ENCODE measurements at regions not wholly inside any gene's neighbourhood (a gene's known extent, or its start where the extent isn't known, plus 50 kb on each side); places are given as distances from the start of the nearest gene placed in this dataset.

DNA sequence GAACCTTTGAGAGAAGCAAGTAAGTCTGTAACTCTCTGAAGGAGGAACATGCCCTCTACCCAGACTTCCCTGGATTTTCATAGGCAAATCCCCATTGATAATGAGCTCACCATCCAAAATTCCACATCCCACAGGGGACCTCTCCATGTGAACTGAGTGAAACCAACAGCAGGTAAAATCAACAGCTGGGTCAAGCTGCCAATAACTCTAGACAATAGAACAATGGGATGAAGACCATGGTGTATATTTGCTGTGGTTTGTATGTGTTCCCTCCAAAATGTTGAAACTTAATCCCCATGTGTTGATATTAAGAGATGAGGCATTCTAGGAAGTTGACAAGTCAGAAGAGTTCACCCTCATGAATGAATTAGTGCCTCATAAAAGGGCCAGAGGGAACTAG is 110.2 kb upstream of the MYO10 start:
- no peak for DNase-seq (ENCODE audit: low spot score)
- Histone ChIP-seq H3K27me3 (replicated peaks; ENCODE audit: insufficient read depth, low read depth, low read length, poor library complexity) (no peaks in the 10 kb centered on the region), H3K27ac (ENCODE audit: low read depth, low read length, poor library complexity, severe bottlenecking) (no peak overlapping the region), H3K4me1 (ENCODE audit: insufficient read depth, low read length, poor library complexity, severe bottlenecking) (no peaks in the 10 kb centered on the region), H3K36me3 (ENCODE audit: insufficient read depth, low read length, poor library complexity, severe bottlenecking) (no peaks in the 10 kb centered on the region), H3K4me3 (ENCODE audit: low read depth, low read length, poor library complexity, severe bottlenecking) (no peak overlapping the region), H3K9me3 (ENCODE audit: low read depth, low read length, poor library complexity, severe bottlenecking) (no peaks in the 10 kb centered on the region)
- TF ChIP-seq EZH2 (IDR thresholded peaks at IDR 0.05; ENCODE audit: borderline replicate concordance, low read depth, low read length, poor library complexity, severe bottlenecking) (no peak), CTCF (conservative IDR thresholded peaks at IDR 0.05; ENCODE audit: low read depth, low read length) (no peak)
- ChIA-PET CTCF (interaction anchor here (0.6 kb wide), 1 partner anchor 14 kb away, joined by 7 read pairs; no protein-coding TSS in a partner anchor), POLR2A (ENCODE audit: low non-redundant PET) (no interaction called here)
- intact Hi-C loops (cut with micrococcal nuclease; ENCODE audit: unreplicated experiment), result no loop called here
- BruUV-seq (replicated peaks), result no TSS peak

GRCh38 chr5:17050236-17050635 is 114.1 kb upstream of the MYO10 start:
- no peaks in the 10 kb centered on the region for H3K27me3 ChIP-seq (replicated peaks; ENCODE audit: insufficient read depth, low read depth, low read length, poor library complexity)
- TF ChIP-seq EZH2 (IDR thresholded peaks at IDR 0.05; ENCODE audit: borderline replicate concordance, low read depth, low read length, poor library complexity, severe bottlenecking) (no peak), CTCF (conservative IDR thresholded peaks at IDR 0.05; ENCODE audit: low read depth, low read length) (no peak)
- no peaks in the 10 kb centered on the region for H3K36me3 ChIP-seq (ENCODE audit: insufficient read depth, low read length, poor library complexity, severe bottlenecking)
- CTCF ChIA-PET, result no interaction called here
- H3K4me3 ChIP-seq (ENCODE audit: low read depth, low read length, poor library complexity, severe bottlenecking), result no peak overlapping the region
- POLR2A ChIA-PET (ENCODE audit: low non-redundant PET), result no interaction called here
- no peaks in the 10 kb centered on the region for H3K9me3 ChIP-seq (ENCODE audit: low read depth, low read length, poor library complexity, severe bottlenecking)
- intact Hi-C loops (cut with micrococcal nuclease; ENCODE audit: unreplicated experiment), result no loop called here
- H3K4me1 ChIP-seq (ENCODE audit: insufficient read depth, low read length, poor library complexity, severe bottlenecking), result no peaks in the 10 kb centered on the region
- H3K27ac ChIP-seq (ENCODE audit: low read depth, low read length, poor library complexity, severe bottlenecking), result no peak overlapping the region
- no TSS peak for BruUV-seq (replicated peaks)
- no peak for DNase-seq (ENCODE audit: low spot score)

- no peak overlapping the region for H3K4me3 ChIP-seq (ENCODE audit: low read depth, low read length, poor library complexity, severe bottlenecking)
- H3K27me3 ChIP-seq (replicated peaks; ENCODE audit: insufficient read depth, low read depth, low read length, poor library complexity), result no peaks in the 10 kb centered on the region
- H3K9me3 ChIP-seq (ENCODE audit: low read depth, low read length, poor library complexity, severe bottlenecking), result no peaks in the 10 kb centered on the region
- DNase-seq (ENCODE audit: low spot score), result no peak
- ChIA-PET POLR2A (ENCODE audit: low non-redundant PET) (interaction anchor here (0.5 kb wide), 1 partner anchor 295 kb away, joined by 9 read pairs; no protein-coding TSS in a partner anchor), CTCF (interaction anchor here (0.6 kb wide), 1 partner anchor 78 kb away, joined by 3 read pairs; no protein-coding TSS in a partner anchor)
- H3K4me1 ChIP-seq (ENCODE audit: insufficient read depth, low read length, poor library complexity, severe bottlenecking), result peaks cover 7% of the 10 kb centered on the region
- BruUV-seq (replicated peaks), result no TSS peak
- no peak overlapping the region for H3K27ac ChIP-seq (ENCODE audit: low read depth, low read length, poor library complexity, severe bottlenecking)
- no peaks in the 10 kb centered on the region for H3K36me3 ChIP-seq (ENCODE audit: insufficient read depth, low read length, poor library complexity, severe bottlenecking)
- no peak for TF ChIP-seq EZH2 (IDR thresholded peaks at IDR 0.05; ENCODE audit: borderline replicate concordance, low read depth, low read length, poor library complexity, severe bottlenecking)
- TF ChIP-seq CTCF (conservative IDR thresholded peaks at IDR 0.05; ENCODE audit: low read depth, low read length), result no peak
- intact Hi-C loops (cut with micrococcal nuclease; ENCODE audit: unreplicated experiment), result no loop called here
These were observed 118.8 kb upstream of the MYO10 start for GRCh38 chr5:17054911-17055310.
